ENCODE measurements at regions not wholly inside any gene's neighbourhood (a gene's known extent, or its start where the extent isn't known, plus 50 kb on each side); places are given as distances from the start of the nearest gene placed in this dataset.

DNA sequence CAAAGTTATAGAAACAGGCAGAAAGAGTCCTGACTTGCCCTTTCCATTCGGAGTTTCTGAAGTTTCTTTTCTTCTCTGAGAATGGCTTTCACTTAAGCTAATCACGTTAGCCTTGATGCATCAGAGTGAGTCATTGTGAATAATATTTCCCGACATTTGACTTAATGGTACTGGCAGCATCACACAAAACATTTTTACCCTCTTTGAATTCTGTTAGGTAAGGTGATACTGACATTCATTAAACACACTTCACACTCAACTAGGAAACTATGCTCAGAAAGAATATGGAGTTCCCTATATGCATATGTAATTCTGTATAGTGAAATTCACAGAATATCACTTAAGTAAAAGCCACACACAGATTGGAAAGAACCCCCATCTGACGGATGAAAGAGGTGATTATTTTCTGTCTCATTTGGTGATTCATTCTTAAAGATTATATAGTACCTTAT lies 120.8 kb upstream of the ARHGAP20 start:
- Histone ChIP-seq H3K36me3 (ENCODE audit: control insufficient read depth in 2 of 2, insufficient read depth in 2 of 2, low read length in 2 of 2) (no peaks in the 10 kb centered on the region), H3K9ac (ENCODE audit: low read length in 2 of 2) (no peak overlapping the region), H3K27me3 (ENCODE audit: control insufficient read depth in 1 of 2, insufficient read depth in 2 of 2, low read length in 2 of 2) (no peaks in the 10 kb centered on the region), H3K9me3 (ENCODE audit: control insufficient read depth in 2 of 2, low read length in 2 of 2) (no peaks in the 10 kb centered on the region), H3K4me3 (ENCODE audit: low read length in 2 of 2) (no peak overlapping the region), H3K27ac (ENCODE audit: low read length) (no peak overlapping the region), H3K4me1 (ENCODE audit: control insufficient read depth, insufficient read depth, low read length) (no peaks in the 10 kb centered on the region)

DNA sequence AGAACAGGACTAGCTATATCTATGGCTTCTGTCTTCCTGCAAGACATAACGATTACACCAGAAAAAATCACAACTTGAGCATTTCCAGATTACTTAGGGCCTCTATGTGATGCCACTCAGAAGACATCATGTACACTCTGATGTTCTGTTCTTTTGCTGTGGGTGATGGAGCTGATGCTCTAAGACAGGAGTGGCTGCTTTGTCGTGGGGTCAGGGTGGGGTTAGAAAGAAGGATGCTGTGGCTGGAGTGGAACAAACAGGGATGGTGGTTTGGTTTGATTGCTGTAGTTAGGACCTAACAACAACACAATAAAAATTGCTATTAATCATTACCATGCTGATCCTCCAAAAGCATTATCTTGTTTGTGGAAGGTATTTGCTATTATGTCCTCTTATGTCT lies 120.3 kb upstream of the ARHGAP20 start:
- Histone ChIP-seq H3K9ac (ENCODE audit: low read length in 2 of 2) (no peak overlapping the region), H3K4me3 (ENCODE audit: low read length in 2 of 2) (no peak overlapping the region), H3K4me1 (ENCODE audit: control insufficient read depth, insufficient read depth, low read length) (no peaks in the 10 kb centered on the region), H3K27ac (ENCODE audit: low read length) (no peak overlapping the region), H3K36me3 (ENCODE audit: control insufficient read depth in 2 of 2, insufficient read depth in 2 of 2, low read length in 2 of 2) (no peaks in the 10 kb centered on the region), H3K27me3 (ENCODE audit: control insufficient read depth in 1 of 2, insufficient read depth in 2 of 2, low read length in 2 of 2) (no peaks in the 10 kb centered on the region), H3K9me3 (ENCODE audit: control insufficient read depth in 2 of 2, low read length in 2 of 2) (no peaks in the 10 kb centered on the region)

DNA sequence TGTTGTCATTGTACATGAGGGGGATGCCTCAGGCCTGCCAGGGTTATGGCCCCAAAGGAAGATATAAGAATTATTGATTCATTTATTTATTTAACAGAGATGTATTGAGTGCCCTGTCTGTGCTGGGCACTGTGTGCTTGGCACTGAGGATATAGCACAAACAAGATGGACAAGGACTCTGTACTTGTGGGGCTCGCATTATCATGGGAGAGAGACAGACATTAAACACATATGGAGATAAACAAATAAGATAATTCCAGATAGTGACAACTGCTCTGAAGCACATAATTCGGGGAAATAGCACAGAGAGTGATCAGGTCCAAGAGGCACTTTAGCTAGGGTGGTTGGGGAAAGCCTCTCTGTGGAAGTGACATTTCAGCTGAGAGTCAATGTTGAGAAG lies 119.8 kb upstream of the ARHGAP20 start:
- H3K9me3 ChIP-seq (ENCODE audit: control insufficient read depth in 2 of 2, low read length in 2 of 2): no peaks in the 10 kb centered on the region
- no peak overlapping the region for H3K4me3 ChIP-seq (ENCODE audit: low read length in 2 of 2)
- no peaks in the 10 kb centered on the region for H3K27me3 ChIP-seq (ENCODE audit: control insufficient read depth in 1 of 2, insufficient read depth in 2 of 2, low read length in 2 of 2)
- no peaks in the 10 kb centered on the region for H3K4me1 ChIP-seq (ENCODE audit: control insufficient read depth, insufficient read depth, low read length)
- no peaks in the 10 kb centered on the region for H3K36me3 ChIP-seq (ENCODE audit: control insufficient read depth in 2 of 2, insufficient read depth in 2 of 2, low read length in 2 of 2)
- no peak overlapping the region for H3K9ac ChIP-seq (ENCODE audit: low read length in 2 of 2)
- H3K27ac ChIP-seq (ENCODE audit: low read length): no peak overlapping the region

DNA sequence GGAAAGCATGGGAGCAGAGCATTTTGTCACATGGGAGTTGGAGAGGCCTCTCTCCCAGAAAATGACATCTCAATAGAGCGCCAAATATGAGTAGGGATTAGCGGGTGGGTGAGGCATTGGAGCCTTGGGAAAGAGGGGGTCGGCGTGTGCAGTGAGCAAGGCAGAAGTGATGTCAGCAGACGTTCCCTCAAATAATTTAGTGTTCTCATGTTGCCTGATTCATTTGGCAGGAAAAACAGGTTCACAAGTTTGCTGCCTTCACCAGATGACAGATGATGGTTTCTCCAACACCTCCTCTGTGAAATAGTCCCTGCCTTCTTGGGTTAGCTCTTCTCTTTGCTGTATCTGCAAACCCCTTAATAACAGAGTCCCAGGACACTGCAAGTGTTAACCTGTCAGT lies 118.5 kb upstream of the ARHGAP20 start:
- Histone ChIP-seq H3K27me3 (ENCODE audit: control insufficient read depth in 1 of 2, insufficient read depth in 2 of 2, low read length in 2 of 2) (no peaks in the 10 kb centered on the region), H3K4me1 (ENCODE audit: control insufficient read depth, insufficient read depth, low read length) (no peaks in the 10 kb centered on the region), H3K9ac (ENCODE audit: low read length in 2 of 2) (no peak overlapping the region), H3K27ac (ENCODE audit: low read length) (no peak overlapping the region), H3K36me3 (ENCODE audit: control insufficient read depth in 2 of 2, insufficient read depth in 2 of 2, low read length in 2 of 2) (no peaks in the 10 kb centered on the region), H3K4me3 (ENCODE audit: low read length in 2 of 2) (no peak overlapping the region), H3K9me3 (ENCODE audit: control insufficient read depth in 2 of 2, low read length in 2 of 2) (no peaks in the 10 kb centered on the region)

DNA sequence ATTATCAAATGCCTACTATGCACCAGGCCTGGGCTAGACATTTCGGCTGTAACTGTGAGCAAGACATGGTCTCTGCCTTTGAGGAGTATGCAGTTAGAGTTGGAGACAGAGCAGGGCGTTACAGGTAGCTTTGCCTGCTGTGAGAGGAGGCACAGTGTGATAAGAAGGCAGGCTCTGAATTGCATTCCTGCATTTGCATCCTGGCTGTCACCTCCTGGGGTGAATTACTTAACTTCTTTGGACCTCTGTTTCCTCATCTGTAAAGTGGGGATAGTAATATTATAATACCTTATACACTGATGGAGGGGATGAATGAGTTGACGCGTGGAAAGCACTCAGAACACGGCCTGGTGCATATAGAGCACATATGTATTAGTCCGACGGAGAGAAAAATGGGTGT lies 118.1 kb upstream of the ARHGAP20 start:
- Histone ChIP-seq H3K27me3 (ENCODE audit: control insufficient read depth in 1 of 2, insufficient read depth in 2 of 2, low read length in 2 of 2) (no peaks in the 10 kb centered on the region), H3K9ac (ENCODE audit: low read length in 2 of 2) (no peak overlapping the region), H3K9me3 (ENCODE audit: control insufficient read depth in 2 of 2, low read length in 2 of 2) (no peaks in the 10 kb centered on the region), H3K4me1 (ENCODE audit: control insufficient read depth, insufficient read depth, low read length) (no peaks in the 10 kb centered on the region), H3K27ac (ENCODE audit: low read length) (no peak overlapping the region), H3K36me3 (ENCODE audit: control insufficient read depth in 2 of 2, insufficient read depth in 2 of 2, low read length in 2 of 2) (no peaks in the 10 kb centered on the region), H3K4me3 (ENCODE audit: low read length in 2 of 2) (no peak overlapping the region)

DNA sequence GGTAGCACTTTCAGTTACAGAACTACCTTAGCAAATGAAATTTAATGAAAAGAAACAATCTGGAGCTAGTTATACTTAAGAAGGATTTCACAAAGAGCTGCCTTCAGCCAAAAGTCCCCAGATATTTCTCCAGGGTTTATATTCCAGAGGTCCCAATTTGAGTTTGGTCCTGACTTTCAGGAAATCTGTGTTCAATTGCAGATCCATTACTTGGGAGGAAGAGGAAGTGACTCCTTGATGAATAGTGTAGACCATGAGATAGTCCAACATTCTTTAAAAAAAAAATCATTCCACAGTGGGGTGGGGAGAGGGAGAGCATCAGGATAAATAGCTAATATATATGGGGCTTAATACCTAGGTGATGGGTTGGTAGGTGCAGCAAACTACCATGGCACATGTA lies 117.6 kb upstream of the ARHGAP20 start:
- H3K36me3 ChIP-seq (ENCODE audit: control insufficient read depth in 2 of 2, insufficient read depth in 2 of 2, low read length in 2 of 2): no peaks in the 10 kb centered on the region

DNA sequence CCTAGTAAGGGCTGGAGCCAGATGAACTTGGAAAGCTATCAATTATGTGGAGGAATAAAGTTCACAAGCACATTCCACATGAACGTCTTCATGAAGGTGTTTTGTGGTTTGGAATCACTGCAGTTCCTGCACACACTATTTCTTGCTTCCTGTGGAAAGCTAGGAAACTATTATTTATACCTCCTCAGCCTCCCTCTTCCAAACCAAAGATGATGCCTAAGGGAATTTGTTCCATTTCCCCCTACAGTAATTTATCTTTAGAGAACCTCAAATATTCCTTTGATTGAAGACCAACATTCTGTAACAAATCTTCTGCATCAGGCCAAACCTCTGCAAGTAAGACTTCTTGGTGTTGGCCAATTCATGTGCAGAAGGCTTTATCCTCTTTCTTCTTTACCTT lies 115.8 kb upstream of the ARHGAP20 start:
- Histone ChIP-seq H3K36me3 (ENCODE audit: control insufficient read depth in 2 of 2, insufficient read depth in 2 of 2, low read length in 2 of 2) (no peaks in the 10 kb centered on the region), H3K4me3 (ENCODE audit: low read length in 2 of 2) (no peak overlapping the region)

More for the DNA sequence above, 117.6 kb upstream of the ARHGAP20 start:
- H3K4me1 ChIP-seq (ENCODE audit: control insufficient read depth, insufficient read depth, low read length): no peaks in the 10 kb centered on the region
- H3K27me3 ChIP-seq (ENCODE audit: control insufficient read depth in 1 of 2, insufficient read depth in 2 of 2, low read length in 2 of 2): no peaks in the 10 kb centered on the region
- no peak overlapping the region for H3K27ac ChIP-seq (ENCODE audit: low read length)
- H3K4me3 ChIP-seq (ENCODE audit: low read length in 2 of 2): no peak overlapping the region
- no peak overlapping the region for H3K9ac ChIP-seq (ENCODE audit: low read length in 2 of 2)
- H3K9me3 ChIP-seq (ENCODE audit: control insufficient read depth in 2 of 2, low read length in 2 of 2): no peaks in the 10 kb centered on the region

DNA sequence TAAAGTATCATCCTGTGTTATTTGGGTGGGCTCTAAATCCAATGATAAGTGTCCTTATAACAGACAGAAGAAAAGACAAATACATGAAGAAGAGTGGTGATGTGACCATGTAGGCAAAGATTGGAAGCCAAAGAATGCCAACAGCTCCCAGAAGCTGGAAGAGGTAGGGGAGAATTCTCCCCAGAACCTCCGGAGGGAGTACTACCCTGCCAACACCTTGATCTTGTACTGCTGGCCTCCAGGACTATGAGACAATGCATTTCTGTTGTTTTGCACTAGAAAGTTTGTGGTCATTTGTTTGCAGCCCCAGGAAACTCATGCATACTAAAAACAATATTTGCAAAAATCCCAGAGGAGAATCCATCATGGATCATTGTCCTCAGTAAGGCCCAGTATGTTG lies 115.0 kb upstream of the ARHGAP20 start:
- Histone ChIP-seq H3K9ac (ENCODE audit: low read length in 2 of 2) (no peak overlapping the region), H3K36me3 (ENCODE audit: control insufficient read depth in 2 of 2, insufficient read depth in 2 of 2, low read length in 2 of 2) (no peaks in the 10 kb centered on the region), H3K4me1 (ENCODE audit: control insufficient read depth, insufficient read depth, low read length) (no peaks in the 10 kb centered on the region), H3K27ac (ENCODE audit: low read length) (no peak overlapping the region), H3K4me3 (ENCODE audit: low read length in 2 of 2) (no peak overlapping the region), H3K9me3 (ENCODE audit: control insufficient read depth in 2 of 2, low read length in 2 of 2) (no peaks in the 10 kb centered on the region), H3K27me3 (ENCODE audit: control insufficient read depth in 1 of 2, insufficient read depth in 2 of 2, low read length in 2 of 2) (no peaks in the 10 kb centered on the region)

More for the DNA sequence above, 115.8 kb upstream of the ARHGAP20 start:
- Histone ChIP-seq H3K9me3 (ENCODE audit: control insufficient read depth in 2 of 2, low read length in 2 of 2) (no peaks in the 10 kb centered on the region), H3K4me1 (ENCODE audit: control insufficient read depth, insufficient read depth, low read length) (no peaks in the 10 kb centered on the region), H3K9ac (ENCODE audit: low read length in 2 of 2) (no peak overlapping the region), H3K27ac (ENCODE audit: low read length) (no peak overlapping the region), H3K27me3 (ENCODE audit: control insufficient read depth in 1 of 2, insufficient read depth in 2 of 2, low read length in 2 of 2) (no peaks in the 10 kb centered on the region)

DNA sequence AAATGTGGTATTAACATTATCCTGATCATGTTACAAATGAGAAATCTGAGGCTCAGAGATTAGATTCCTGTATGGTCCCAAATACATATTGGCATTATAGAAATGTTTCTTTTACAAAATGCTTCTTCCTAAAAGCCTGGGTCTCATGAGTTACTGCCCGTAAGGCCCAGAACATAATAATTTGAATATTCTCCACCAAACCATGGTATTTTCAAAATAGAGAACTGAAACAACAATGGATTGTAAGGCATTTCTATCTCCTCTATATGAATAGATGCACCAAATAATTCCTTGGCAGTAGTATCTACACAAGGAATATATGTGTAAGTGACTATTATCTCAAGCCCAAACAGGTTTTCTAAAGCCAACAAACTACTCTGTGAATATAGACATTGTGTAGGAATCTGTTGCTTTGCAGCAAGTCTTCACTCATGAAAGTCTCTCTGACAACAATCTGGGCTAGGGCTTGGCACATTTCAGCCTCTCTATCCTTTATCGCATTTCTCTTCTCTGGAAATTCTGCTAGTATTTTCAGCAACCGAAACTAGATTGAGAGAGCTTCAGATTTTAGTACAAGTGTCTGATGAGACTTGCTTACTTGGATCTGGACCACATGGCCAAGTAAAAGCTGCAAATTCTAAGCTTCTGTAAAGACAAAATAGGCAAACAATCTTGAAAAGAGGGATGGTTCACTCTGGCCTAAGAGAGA lies 112.8 kb upstream of the ARHGAP20 start:
- H3K4me3 ChIP-seq (ENCODE audit: low read length in 2 of 2): no peak overlapping the region
- H3K9ac ChIP-seq (ENCODE audit: low read length in 2 of 2): no peak overlapping the region
- H3K9me3 ChIP-seq (ENCODE audit: control insufficient read depth in 2 of 2, low read length in 2 of 2): no peaks in the 10 kb centered on the region
- no peaks in the 10 kb centered on the region for H3K27me3 ChIP-seq (ENCODE audit: control insufficient read depth in 1 of 2, insufficient read depth in 2 of 2, low read length in 2 of 2)
- no peak overlapping the region for H3K27ac ChIP-seq (ENCODE audit: low read length)
- no peaks in the 10 kb centered on the region for H3K4me1 ChIP-seq (ENCODE audit: control insufficient read depth, insufficient read depth, low read length)
- H3K36me3 ChIP-seq (ENCODE audit: control insufficient read depth in 2 of 2, insufficient read depth in 2 of 2, low read length in 2 of 2): no peaks in the 10 kb centered on the region

DNA sequence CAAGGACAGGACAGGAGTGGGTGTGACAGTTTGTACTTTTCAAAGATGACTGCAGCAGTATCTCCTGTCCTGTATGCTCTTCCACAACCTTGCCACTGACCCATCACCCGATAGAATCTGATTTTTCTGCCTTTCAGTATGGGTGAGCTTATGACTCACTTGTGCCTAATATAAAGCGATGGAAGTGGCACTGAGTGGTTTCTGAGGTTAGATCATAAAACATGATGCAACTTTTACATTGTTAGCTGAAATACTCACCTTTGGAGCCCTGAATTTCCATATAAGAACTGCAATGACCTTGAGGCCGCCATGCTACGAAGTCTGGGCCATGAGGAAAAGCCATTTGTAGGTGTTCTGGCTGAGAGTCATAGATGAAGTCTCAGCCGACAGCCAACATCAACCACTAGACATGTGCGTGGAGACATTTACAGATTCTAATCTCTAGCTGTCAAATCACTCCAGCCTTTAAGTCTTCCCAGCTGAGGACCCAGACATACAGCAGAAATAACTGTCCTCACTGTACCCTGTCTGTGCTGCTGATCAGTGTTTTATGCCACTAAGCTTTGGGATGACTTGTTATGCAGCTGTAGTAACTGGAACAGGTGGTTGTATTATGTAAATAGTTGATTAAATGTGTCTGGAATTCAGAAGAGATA lies 105.9 kb upstream of the ARHGAP20 start:
- H3K27me3 ChIP-seq (ENCODE audit: control insufficient read depth in 1 of 2, insufficient read depth in 2 of 2, low read length in 2 of 2): no peaks in the 10 kb centered on the region
- no peak overlapping the region for H3K9ac ChIP-seq (ENCODE audit: low read length in 2 of 2)
- H3K36me3 ChIP-seq (ENCODE audit: control insufficient read depth in 2 of 2, insufficient read depth in 2 of 2, low read length in 2 of 2): no peaks in the 10 kb centered on the region
- H3K9me3 ChIP-seq (ENCODE audit: control insufficient read depth in 2 of 2, low read length in 2 of 2): no peaks in the 10 kb centered on the region
- H3K4me1 ChIP-seq (ENCODE audit: control insufficient read depth, insufficient read depth, low read length): no peaks in the 10 kb centered on the region
- H3K27ac ChIP-seq (ENCODE audit: low read length): no peak overlapping the region
- H3K4me3 ChIP-seq (ENCODE audit: low read length in 2 of 2): no peak overlapping the region

DNA sequence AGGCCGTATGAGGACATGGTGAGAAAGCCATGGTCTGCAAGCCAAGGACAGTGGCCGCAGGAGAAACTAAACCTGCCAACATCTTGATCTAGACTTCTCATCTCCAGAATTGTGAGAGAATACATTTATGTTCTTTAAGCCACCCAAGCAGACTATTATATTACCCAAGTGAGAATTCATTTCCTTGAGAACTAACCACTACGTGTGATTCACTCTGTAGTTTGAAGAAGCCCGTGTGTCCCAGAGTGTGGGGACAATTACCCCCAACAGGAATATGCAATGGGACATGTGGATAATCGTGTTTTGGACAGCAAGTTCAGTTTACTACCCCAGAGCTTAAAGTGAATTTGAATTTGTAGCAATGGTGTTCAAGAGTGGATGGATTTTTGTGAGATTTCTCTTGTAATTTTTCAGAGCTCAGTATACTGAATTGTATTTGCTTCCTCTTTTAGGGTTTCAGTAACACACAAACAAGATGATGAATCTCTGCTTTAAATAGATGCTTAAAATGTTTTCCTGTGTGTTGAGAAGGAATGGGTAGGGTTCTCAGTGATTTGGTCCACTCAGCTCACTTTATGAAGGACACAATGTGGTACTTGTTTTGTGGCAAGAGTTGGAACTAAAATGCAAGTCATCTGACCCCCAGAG lies 100.0 kb upstream of the ARHGAP20 start:
- no peak overlapping the region for H3K9ac ChIP-seq (ENCODE audit: low read length in 2 of 2)
- H3K9me3 ChIP-seq (ENCODE audit: control insufficient read depth in 2 of 2, low read length in 2 of 2): no peaks in the 10 kb centered on the region
- H3K27ac ChIP-seq (ENCODE audit: low read length): no peak overlapping the region
- no peaks in the 10 kb centered on the region for H3K4me1 ChIP-seq (ENCODE audit: control insufficient read depth, insufficient read depth, low read length)
- H3K36me3 ChIP-seq (ENCODE audit: control insufficient read depth in 2 of 2, insufficient read depth in 2 of 2, low read length in 2 of 2): no peaks in the 10 kb centered on the region
- H3K27me3 ChIP-seq (ENCODE audit: control insufficient read depth in 1 of 2, insufficient read depth in 2 of 2, low read length in 2 of 2): no peaks in the 10 kb centered on the region
- H3K4me3 ChIP-seq (ENCODE audit: low read length in 2 of 2): no peak overlapping the region

All from stomach smooth muscle (tissue), 2 donors.